HL-60 (cell line): ENCODE measurements at regions not wholly inside any gene's neighbourhood (a gene's known extent, or its start where the extent isn't known, plus 50 kb on each side); places are given as distances from the start of the nearest gene placed in this dataset.

ENCODE experiments used
- GABPA ChIP-seq: IDR thresholded peaks from 2 replicates; pipeline ENCODE4 v1.6.1; 2012; ENCODE audit warnings: low read depth
- TF ChIP-seq, protein P1 (sequence below): IDR thresholded peaks from one replicate; pipeline ENCODE4 v1.5.1; 2011; ENCODE audit warnings: low read length, control low read depth, inconsistent platforms; ENCODE audit not compliant: insufficient read depth

DNA sequence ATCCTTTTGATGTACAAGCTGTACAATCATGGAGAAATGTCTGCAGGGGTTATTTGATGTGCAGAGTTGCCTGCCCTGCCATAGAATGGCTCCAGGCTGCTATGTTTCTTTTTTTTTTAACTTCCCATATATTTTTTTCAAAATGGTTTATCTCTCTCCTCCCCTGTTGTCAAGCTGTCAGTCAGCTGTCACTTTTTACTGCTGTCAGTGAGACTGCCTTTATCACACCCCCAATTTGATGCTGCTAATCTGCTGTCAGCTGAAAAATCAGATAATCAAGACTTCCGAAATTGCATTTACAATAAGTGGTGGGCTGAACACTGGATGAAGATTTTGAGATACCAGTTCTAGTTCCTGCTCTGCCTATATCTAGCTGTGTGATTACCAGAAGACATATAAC, 382.6 kb downstream of the ZEB2 start:
- TF ChIP-seq, protein P1, sequence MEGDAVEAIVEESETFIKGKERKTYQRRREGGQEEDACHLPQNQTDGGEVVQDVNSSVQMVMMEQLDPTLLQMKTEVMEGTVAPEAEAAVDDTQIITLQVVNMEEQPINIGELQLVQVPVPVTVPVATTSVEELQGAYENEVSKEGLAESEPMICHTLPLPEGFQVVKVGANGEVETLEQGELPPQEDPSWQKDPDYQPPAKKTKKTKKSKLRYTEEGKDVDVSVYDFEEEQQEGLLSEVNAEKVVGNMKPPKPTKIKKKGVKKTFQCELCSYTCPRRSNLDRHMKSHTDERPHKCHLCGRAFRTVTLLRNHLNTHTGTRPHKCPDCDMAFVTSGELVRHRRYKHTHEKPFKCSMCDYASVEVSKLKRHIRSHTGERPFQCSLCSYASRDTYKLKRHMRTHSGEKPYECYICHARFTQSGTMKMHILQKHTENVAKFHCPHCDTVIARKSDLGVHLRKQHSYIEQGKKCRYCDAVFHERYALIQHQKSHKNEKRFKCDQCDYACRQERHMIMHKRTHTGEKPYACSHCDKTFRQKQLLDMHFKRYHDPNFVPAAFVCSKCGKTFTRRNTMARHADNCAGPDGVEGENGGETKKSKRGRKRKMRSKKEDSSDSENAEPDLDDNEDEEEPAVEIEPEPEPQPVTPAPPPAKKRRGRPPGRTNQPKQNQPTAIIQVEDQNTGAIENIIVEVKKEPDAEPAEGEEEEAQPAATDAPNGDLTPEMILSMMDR: no peak
- TF ChIP-seq GABPA: no peak
